Adrenal gland (tissue), 9 donors: ENCODE measurements at regions not wholly inside any gene's neighbourhood (a gene's known extent, or its start where the extent isn't known, plus 50 kb on each side); places are given as distances from the start of the nearest gene placed in this dataset.

Experiments
- DNase-seq, 7 donors: peaks; one replicate each; pipeline ENCODE4 v3.0.0-alpha.2; 2019 to 2020
- H3K27ac ChIP-seq, 5 donors: fragments of 200-600 bp; sonication (generic) in 4 of 5; 1 replicate in 3 of 5; 2 replicates in 2 of 5; pipeline versions ENCODE4 v1.5.1 to v1.8.0; 2016 to 2020; ENCODE audit warnings: mild to moderate bottlenecking in 1 of 5
- H3K27me3 ChIP-seq: fragments of 200-600 bp; 2 replicates; pipeline ENCODE4 v1.8.0; 2021
- H3K36me3 ChIP-seq, 2 donors: fragments of 200-600 bp; replicated peaks in 1 of 2; 1 replicate in 1 of 2; 2 replicates in 1 of 2; pipeline versions ENCODE4 v1.5.1 to v1.8.0; 2018 to 2022
- H3K4me1 ChIP-seq, 2 donors: fragments of 200-600 bp; replicated peaks in 1 of 2; 1 replicate in 1 of 2; 2 replicates in 1 of 2; pipeline versions ENCODE4 v1.5.1 to v1.8.0; 2018 to 2021
- H3K4me3 ChIP-seq, 4 donors: fragments of 200-600 bp; sonication (generic) in 3 of 4; one replicate each; pipeline ENCODE4 v1.5.1; 2016 to 2018
- H3K9me3 ChIP-seq, 3 donors: fragments of 200-600 bp; sonication (generic) in 1 of 3; replicated peaks in 1 of 3; 1 replicate in 2 of 3; 2 replicates in 1 of 3; pipeline versions ENCODE4 v1.5.1 to v1.8.0; 2016 to 2021
- CTCF ChIP-seq, 6 experiments: fragments of 450-650 bp in 4 of 6; fragments of 200-600 bp in 2 of 6; sonication (generic) in 1 of 6; IDR thresholded peaks; 1 replicate in 5 of 6; 2 replicates in 1 of 6; pipeline versions ENCODE4 v1.5.1 to v1.8.0; 2016 to 2021; ENCODE audit warnings: antibody characterized with exemption in 6 of 6, mild to moderate bottlenecking in 2 of 6, moderate library complexity in 1 of 6
- POLR2A ChIP-seq, 2 donors: fragments of 450-650 bp; IDR thresholded peaks; one replicate each; pipeline ENCODE4 v1.6.1; 2017; ENCODE audit warnings: antibody characterized with exemption in 2 of 2, mild to moderate bottlenecking in 2 of 2, moderate library complexity in 1 of 2
- WGBS, 4 donors: extraction: QIAGEN DNeasy Blood & Tissue Kit in 2 of 4; methylation state at CpG; one replicate each; pipeline versions ENCODE4 v1.1.5 to v1.1.7; 2013 to 2017; 5-methylcytosine and 5-hydroxymethylcytosine counted together
- intact Hi-C, 2 donors: fragments of 100-400 bp; cut with DNase I; formaldehyde crosslinking; loops; one replicate each; pipeline versions ENCODE4 v1.14.1 to v1.15.0; 2022 to 2023
- donor health status: healthy with polysubstance abuse.
- donor health status: Bipolar disorder and iron deficiency.
- donor health status: DM: yes; HTN: yes; CAD: no.
- donor health status: DM: no; HTN: no; CAD: no.
- donor health status: DM: no; HTN: no; CAD: no.

- no peaks in the 10 kb centered on the region for H3K9me3 ChIP-seq
- no peaks in the 10 kb centered on the region for H3K36me3 ChIP-seq
- WGBS, 4 donors, result 80 to 88% (median 83%) methylated on average over 3 of the region's 3 CpGs
- no peak for DNase-seq
- no peaks in the 10 kb centered on the region for H3K27me3 ChIP-seq
- no peak overlapping the region for H3K4me3 ChIP-seq
- H3K4me1 ChIP-seq, result no peaks in the 10 kb centered on the region
- TF ChIP-seq CTCF (IDR thresholded peaks at IDR 0.05) (no peak), POLR2A (IDR thresholded peaks at IDR 0.05) (no peak)
- intact Hi-C loops, result no loop called here
- no peak overlapping the region for H3K27ac ChIP-seq
Observed at GRCh38 chr11:36885154-36885553, 287.1 kb upstream of the RAG2 start.

GRCh38 chr11:36878737-36879136 lies 280.7 kb upstream of the RAG2 start:
- intact Hi-C loops, result no loop called here

GRCh38 chr11:36877149-36877548 lies 279.1 kb upstream of the RAG2 start:
- Histone ChIP-seq H3K36me3 (no peaks in the 10 kb centered on the region), H3K27ac (no peak overlapping the region), H3K27me3 (no peaks in the 10 kb centered on the region), H3K4me1 (no peaks in the 10 kb centered on the region), H3K9me3 (no peaks in the 10 kb centered on the region), H3K4me3 (no peak overlapping the region)
- intact Hi-C loops, result no loop called here
- no peak for TF ChIP-seq CTCF (IDR thresholded peaks at IDR 0.05)
- TF ChIP-seq POLR2A (IDR thresholded peaks at IDR 0.05), result no peak
- DNase-seq, result no peak

More at GRCh38 chr11:36878737-36879136, 280.7 kb upstream of the RAG2 start:
- Histone ChIP-seq H3K36me3 (no peaks in the 10 kb centered on the region), H3K27me3 (no peaks in the 10 kb centered on the region), H3K4me3 (no peak overlapping the region), H3K4me1 (no peaks in the 10 kb centered on the region), H3K27ac (no peak overlapping the region), H3K9me3 (no peaks in the 10 kb centered on the region)
- TF ChIP-seq CTCF (IDR thresholded peaks at IDR 0.05) (no peak), POLR2A (IDR thresholded peaks at IDR 0.05) (no peak)
- 76 to 89% (median 80%) methylated on average over 1 of the region's 1 CpG for WGBS, 4 donors
- DNase-seq, result no peak

GRCh38 chr11:36876266-36876665 lies 278.2 kb upstream of the RAG2 start:
- WGBS, 4 donors, result 9 to 20% (median 10%) methylated on average over 1 of the region's 1 CpG
- intact Hi-C loops, result no loop called here
- no peak overlapping the region for H3K27ac ChIP-seq

More at GRCh38 chr11:36876266-36876665, 278.2 kb upstream of the RAG2 start:
- Histone ChIP-seq H3K4me1 (no peaks in the 10 kb centered on the region), H3K36me3 (no peaks in the 10 kb centered on the region), H3K4me3 (no peak overlapping the region), H3K9me3 (no peaks in the 10 kb centered on the region), H3K27me3 (no peaks in the 10 kb centered on the region)
- no peak for TF ChIP-seq CTCF (IDR thresholded peaks at IDR 0.05)
- DNase-seq, result no peak
